OCI-LY1 (cell line): ENCODE measurements at regions not wholly inside any gene's neighbourhood (a gene's known extent, or its start where the extent isn't known, plus 50 kb on each side); places are given as distances from the start of the nearest gene placed in this dataset.

Experiments used
- EZH2 ChIP-seq: fragments of 200-600 bp; sonication (generic), shearing (Covaris generic); IDR thresholded peaks from 2 replicates; pipeline ENCODE4 v1.8.0; 2017; ENCODE audit warnings: borderline replicate concordance, mixed run types, mild to moderate bottlenecking, antibody characterized with exemption, low read length, moderate library complexity, mixed read lengths
- TF ChIP-seq, protein P1 (sequence below): fragments of 200-600 bp; sonication (generic), shearing (Covaris generic); IDR thresholded peaks from 2 replicates; pipeline ENCODE4 v1.5.1; 2017; ENCODE audit warnings: mild to moderate bottlenecking, antibody characterized with exemption, low read length, moderate library complexity, mixed read lengths

DNA sequence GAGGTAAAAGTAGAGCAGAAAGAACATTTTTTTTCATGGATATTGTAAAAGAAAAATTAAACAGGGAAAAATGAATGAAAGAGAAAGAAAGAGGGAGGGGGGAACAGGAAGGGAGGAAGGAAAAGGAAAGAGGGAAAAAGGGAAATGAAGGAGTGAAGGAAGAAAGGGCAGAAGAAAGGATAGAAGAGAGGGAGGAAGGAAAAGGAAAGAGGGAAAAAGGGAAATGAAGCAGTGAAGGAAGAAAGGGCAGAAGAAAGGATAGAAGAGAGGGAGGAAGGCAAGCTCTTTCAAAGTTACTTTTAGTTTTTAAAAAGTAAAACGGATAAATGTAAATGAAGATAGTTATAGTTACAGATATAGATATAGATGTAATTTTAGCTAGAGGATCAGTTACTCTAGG is 1676.7 kb downstream of the MRPL39 start:
- TF ChIP-seq, protein P1, sequence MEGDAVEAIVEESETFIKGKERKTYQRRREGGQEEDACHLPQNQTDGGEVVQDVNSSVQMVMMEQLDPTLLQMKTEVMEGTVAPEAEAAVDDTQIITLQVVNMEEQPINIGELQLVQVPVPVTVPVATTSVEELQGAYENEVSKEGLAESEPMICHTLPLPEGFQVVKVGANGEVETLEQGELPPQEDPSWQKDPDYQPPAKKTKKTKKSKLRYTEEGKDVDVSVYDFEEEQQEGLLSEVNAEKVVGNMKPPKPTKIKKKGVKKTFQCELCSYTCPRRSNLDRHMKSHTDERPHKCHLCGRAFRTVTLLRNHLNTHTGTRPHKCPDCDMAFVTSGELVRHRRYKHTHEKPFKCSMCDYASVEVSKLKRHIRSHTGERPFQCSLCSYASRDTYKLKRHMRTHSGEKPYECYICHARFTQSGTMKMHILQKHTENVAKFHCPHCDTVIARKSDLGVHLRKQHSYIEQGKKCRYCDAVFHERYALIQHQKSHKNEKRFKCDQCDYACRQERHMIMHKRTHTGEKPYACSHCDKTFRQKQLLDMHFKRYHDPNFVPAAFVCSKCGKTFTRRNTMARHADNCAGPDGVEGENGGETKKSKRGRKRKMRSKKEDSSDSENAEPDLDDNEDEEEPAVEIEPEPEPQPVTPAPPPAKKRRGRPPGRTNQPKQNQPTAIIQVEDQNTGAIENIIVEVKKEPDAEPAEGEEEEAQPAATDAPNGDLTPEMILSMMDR = no peak
- no peak for TF ChIP-seq EZH2
